GM19372 (cell line): ENCODE measurements at regions not wholly inside any gene's neighbourhood (a gene's known extent, or its start where the extent isn't known, plus 50 kb on each side); places are given as distances from the start of the nearest gene placed in this dataset.

Experiments
- ATAC-seq: cut with Tn5 transposase; IDR thresholded peaks from one replicate; pipeline ENCODE4 v1.9.1; 2021; ENCODE audit warnings: mild to moderate bottlenecking, low read depth, moderate library complexity; ENCODE audit not compliant: unreplicated experiment

DNA sequence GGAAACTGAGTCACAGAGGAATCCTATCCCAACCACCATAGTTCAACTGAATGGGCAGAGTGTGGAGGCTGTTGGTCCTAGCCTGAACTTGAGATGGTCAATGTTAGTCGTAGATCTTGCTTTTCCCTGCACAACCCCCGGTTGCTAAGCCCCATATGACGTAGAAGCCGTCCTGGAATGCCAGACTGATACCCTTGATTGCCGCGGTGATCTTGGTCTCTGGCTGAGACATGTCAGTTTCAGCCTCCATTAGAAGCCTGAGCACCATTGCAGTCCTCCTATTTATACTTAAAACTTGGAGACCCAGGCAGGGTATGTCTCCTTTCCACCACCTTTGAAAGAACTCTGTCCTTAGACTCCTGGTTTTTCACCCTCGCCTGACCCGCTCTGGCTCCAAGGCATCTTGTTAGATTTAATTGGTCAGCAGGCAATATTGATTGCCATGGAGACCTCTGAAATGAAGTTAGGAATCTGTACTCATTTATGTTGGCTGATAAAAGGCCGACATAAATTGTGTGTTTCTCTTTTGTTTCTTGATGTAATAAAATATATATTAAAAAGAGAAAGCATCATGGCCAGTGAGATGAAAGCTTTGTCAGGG, 53.4 kb downstream of the RPLP1 start:
- no peak for ATAC-seq

DNA sequence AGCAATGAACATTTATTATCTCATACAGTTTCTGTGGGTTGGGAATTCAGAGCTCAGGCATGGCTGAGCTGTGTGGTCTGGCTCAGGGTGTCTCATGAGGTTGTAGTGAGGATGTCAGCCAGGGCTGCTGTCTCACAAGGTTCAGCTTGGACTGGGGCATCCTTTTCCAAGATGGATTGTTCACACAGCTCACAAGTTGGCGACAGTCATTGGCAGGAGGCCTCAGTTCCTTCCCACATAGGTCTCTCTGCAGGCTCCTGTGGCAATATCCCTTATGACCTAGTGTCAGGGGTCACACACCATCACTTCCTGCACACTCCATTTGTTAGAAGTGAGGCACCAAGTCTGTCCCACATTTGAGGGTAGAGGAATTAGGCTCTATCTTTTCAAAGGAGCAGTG, 56.0 kb downstream of the RPLP1 start:
- ATAC-seq: no peak

DNA sequence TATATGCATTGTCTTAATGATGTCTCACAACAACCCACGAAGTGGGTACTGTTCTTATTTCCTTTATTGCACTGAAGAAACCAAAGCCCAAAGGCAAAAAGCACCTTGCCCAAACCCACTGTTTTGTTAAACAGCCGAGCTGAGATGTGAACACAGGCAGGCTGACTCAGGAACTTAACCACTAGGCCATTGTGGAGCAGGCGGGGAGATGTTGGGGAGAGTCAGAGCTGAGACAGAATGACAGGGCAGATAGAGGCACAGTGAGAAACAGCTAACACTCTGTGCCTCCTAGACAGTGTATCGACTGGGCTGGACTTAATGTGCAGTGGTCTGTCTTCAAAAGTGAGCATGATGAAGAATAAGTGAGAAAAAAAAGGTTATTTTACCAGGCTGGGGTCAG, 56.5 kb downstream of the RPLP1 start:
- no peak for ATAC-seq

DNA sequence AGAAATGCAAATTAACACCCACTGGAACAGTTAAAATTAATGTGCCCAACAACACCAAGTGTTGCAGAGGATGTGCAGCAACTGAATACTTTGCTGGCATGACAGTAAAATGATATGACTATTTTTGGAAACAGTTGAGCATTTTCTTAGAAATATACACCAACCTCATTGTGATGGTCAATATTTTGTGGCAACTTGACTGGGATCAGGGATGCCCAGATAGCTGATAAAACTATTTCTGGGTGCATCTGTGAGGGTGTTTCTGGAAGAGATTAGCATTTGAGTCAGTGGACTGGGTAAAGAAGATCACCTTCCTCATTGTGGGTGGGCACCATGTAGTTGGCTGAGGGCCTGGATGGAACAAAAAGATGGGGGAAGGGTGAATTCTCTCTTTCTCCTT, 57.9 kb downstream of the RPLP1 start:
- no peak for ATAC-seq

DNA sequence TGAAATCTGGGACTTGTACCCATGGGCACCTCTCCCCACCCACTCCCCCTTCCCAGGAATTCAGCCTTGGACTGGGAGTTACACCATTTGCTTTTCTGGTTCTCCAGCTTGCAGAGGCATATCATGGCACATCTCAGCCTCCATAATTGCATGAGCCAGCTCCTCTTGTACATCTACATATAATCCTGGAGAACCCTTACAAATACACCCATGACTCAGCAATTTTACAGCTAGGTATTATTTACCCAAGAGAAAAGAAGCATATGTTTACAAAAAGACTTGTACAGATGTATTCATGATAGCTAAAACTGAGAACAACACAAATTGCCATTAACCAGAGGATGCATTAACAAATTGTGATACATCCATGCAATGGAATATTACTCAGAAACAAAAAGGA, 58.4 kb downstream of the RPLP1 start:
- no peak for ATAC-seq

DNA sequence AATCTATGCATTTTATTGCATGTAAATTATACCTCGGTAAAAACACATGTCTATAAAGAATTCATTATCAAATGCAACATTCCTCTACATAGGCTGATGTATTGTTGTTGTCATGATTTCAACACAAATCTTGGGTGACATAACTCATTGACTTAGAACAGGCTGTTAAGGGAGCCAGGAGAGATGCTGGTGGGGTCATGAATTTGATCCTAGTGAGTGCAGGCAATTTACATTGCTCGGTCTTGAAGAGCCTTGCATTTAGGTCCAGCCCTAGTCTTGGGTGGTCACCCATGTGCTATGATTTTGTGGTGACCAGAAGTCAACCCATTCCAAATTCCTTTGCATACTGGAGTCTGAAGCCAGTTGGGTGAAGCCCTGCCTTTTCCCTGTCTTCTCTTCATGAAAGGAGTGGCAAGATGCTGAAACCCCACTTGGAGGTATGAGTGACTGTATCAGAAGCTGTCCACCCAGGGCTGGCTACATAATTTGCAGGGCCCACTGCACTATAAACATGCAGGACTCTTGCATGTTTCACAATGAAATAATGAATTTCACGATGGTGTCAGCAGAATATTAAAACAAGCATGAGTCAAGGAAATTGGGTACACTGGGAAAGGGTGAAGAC, 59.2 kb downstream of the RPLP1 start:
- no peak for ATAC-seq

DNA sequence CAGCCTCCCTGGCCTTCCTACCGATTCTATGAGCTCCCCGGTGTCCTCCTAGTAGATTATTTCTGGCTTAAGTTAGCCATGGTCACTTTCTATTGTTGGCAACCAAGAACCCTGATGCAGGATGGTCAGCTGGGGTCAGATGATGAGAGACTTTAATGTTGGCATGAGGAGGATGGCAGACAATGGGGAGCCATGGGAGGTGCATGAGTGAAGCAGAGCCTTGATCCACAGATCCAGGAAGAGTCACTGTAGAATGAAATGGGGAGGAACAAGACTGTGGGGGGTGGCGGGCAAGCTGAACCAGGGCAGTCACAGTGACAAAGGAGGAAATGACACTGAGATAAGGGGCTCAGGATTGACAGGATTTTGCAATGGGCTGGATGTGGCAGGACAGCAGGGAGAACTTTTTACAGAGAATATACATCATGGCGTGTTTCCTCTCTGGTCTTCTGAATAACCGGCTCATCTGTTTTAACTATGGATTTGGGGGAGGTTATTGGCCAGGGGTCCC, 60.9 kb downstream of the RPLP1 start:
- ATAC-seq: no peak

DNA sequence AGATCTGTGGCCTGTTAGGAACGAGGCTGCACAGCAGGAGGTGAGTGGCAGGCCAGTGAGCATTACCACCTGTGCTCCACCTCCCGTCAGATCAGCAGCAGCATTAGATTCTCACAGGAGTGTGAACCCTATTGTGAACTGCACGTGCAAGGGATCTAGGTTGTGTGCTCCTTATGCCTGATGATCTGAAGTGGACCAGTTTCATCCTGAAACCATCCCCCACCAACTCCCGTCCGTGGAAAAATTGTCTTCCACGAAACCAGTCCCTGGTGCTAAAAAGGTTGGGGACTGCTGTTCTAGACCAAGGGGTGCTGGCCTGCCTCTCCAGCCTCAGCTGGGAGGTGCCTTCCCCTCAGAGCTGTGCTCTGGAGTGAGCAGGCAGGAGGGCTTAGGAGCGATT, 61.4 kb downstream of the RPLP1 start:
- no peak for ATAC-seq

DNA sequence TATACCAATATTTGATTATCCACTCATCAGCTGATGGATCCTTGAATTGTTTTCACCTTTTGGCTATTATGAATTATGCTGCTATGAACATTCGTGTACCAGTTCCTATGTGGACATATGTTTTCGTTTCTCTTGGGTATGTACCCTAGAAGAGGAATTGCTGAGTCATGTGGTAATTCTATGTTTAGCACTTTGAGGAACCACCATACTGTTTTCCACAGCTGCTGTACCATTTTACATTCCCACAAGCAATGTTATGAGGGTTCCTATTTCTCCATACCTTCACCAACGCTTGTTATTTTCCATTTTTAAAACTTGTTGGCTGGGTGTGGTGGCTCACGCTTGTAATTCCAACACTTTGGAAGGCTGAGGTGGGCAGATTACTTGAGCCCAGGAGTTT, 62.9 kb downstream of the RPLP1 start:
- ATAC-seq: no peak

DNA sequence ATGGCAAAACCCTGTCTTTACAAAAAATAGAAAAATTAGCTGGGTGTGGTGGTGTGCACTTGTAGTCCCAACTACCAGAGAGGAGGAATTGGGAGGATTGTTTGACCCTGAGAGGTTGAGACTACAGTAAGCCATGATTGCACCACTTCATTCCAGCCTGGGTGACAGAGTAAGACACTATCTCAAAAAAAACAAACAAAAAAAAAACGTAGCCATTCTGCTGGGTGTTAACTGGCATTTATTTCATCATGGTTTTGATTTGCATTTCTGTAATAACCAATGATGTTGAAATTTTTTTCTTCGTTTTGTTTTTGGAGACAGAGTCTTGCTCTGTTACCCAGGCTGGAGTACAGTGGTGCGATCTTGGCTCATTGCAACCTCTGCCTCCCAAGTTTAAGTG, 63.3 kb downstream of the RPLP1 start:
- ATAC-seq: no peak

DNA sequence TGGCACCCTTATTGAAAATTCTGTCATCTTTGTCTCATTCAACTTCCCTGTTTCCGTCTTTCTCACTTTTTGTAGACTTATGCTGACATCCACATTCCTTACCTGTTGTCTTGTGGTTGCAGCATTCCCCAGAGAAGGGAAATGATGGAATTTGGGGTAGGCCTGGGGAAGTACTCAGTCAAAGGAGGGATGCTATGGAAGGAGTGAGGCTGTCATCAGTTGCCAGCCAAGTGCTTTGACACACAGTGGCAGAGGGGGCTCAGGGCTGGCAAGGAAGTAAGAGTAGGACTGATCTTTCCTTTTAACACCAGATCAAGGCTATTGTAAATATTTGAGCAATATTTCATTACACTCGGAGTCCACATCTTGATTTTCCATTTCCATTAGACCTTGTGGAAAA, 64.4 kb downstream of the RPLP1 start:
- no peak for ATAC-seq

DNA sequence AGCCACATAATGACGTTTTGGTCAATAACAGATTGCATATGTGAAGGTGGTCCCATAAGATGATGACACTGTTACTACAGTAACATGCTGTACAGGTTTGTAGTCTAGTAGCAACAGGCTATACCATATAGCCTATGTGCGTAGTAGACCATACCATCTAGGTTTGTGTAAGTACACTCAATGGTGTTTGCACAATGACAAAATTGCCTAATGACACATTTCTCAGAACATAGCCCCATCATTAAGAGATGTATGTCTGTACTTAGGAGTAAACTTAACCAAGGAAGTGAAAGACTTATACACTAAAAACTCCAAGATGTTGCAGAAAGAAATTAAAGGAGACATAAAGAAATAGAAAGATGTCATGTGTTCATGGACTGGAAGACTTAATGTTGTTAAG, 66.2 kb downstream of the RPLP1 start:
- no peak for ATAC-seq

DNA sequence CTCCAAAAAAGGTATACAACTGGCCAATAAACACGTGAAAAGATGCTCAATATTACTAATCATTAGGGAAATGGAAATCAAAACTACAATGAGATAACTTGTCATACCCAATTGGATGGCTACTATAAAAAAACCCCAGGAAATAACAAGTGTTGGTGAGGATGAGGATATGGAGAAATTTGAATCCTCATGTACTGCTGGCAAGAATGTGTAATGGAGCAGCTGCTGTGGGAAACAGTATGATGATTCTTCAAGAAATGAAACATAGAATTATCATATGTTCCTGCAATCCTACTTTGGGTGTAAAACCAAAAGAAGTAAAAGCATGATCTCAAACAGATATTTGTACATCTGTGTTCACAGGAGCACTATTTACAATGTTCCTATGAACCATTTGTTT, 67.4 kb downstream of the RPLP1 start:
- no peak for ATAC-seq

DNA sequence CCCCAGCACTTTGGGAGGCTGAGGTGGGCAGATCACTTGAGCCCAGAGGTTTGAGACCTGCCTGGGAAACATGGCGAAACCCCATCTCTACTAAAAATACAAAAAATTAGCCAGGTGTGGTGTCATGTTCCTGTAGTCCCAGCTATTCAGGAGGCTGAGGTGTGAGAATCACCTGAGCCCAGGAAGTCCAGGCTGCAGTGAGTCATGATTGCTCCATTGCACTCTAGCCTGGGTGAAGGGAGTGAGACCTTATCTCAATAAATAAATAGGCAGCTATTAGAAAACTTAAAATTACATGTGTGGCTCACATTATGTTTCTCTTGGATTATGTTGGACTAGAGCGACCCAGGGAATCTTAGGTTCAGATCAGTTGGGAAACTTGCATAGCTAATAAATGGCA, 69.7 kb downstream of the RPLP1 start:
- no peak for ATAC-seq

DNA sequence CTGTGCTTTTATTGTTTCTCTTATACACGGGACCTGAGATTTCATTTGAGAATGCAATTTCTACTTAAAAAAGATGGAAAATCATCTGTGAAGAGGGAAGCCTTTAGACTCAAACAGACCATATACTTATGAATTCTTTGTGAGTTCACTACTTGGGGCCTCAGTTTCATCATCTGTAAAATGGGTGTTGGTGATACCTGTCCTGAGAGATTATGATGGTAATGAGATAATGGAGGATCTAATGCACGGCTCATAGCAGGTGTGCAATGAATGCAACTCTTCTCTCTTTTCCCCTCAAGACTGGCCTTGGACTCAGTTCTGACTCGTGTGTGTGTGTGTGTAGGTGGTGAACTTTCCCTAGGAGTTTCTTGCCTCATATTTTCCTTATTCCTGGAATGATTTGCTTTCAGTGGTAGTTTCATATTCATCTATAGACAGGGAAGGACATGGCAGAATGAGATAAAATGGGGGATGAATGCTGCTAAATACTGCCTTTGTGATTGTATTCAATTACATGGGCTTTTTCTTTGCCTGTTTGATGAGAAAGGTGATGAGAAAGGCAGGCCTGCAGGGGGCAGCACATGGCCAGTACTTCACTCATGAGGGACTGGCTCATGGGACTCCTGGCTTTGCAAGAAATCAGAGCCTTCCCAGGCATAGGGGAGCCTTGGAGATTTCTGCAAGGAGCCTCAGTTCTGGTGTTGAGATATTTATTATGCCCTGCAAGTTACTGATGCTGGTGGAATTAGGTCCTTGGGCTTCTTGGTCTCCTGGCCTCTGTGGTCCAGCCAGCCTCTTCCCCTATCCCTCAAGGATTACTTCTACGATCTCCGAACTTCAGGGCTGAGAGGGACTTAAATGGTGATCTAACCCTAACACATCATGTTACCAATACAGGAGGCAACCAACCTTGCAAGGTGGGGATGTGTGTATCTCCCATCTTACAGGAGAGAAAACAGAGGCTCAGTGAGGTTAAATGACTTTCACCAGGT, 70.7 kb downstream of the RPLP1 start:
- ATAC-seq: no peak

DNA sequence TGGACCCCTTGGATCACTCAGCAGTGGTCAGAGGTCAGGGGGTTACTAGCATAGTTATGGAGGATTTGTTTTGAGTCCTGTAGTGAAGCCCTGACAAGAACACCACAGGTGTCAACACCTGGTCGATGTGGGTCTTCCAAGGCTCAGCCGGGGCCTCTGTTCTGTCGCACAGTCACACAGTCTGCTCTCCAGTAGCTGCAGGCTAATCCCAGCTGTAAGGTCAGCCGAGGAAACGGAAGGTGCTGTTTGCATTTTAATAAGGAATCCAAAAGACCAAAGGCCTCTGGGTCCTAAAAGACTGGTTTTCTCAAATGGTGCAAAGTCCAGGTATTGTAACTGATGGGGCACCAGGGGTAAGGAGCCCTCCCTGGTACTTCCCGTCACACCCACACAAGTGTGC, 71.7 kb downstream of the RPLP1 start:
- ATAC-seq: no peak

DNA sequence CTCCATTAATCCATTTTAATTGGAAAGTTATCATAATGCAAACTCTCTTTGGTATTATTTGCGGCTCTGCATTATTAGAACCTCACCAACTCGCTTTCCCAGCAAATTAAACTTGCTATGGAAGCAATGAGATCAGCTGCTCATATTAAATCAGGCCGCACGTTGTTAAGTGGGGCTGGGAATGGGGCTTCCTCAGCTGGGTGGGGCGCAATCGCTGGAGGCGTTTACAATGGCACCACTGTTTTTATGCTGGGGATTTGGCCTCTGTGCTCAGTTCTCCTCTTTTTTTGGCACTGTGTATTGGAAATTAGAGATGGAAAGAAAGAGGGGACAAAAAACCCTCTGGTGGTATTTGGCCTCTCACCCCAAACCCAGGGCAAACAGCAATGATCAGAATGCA, 72.2 kb downstream of the RPLP1 start:
- no peak for ATAC-seq

DNA sequence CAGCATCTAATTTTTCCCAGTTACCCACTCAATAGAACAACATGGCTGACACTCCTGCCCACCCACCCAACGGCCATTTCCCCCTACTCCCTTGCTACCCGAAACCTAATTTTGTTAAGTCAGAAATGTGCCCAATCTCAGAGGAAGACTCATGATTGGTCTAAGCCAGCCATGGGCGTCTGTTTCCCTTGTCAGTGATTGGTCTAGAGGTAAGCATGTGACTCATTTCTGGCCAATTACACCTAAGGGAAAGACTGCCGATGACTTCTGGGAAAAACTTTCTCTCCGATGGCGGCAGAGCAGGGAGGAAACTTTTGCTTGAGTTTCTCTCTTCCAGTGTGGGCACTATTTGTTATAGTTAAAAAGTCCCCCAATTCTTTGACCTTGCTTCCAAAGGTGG, 72.9 kb downstream of the RPLP1 start:
- ATAC-seq: no peak

DNA sequence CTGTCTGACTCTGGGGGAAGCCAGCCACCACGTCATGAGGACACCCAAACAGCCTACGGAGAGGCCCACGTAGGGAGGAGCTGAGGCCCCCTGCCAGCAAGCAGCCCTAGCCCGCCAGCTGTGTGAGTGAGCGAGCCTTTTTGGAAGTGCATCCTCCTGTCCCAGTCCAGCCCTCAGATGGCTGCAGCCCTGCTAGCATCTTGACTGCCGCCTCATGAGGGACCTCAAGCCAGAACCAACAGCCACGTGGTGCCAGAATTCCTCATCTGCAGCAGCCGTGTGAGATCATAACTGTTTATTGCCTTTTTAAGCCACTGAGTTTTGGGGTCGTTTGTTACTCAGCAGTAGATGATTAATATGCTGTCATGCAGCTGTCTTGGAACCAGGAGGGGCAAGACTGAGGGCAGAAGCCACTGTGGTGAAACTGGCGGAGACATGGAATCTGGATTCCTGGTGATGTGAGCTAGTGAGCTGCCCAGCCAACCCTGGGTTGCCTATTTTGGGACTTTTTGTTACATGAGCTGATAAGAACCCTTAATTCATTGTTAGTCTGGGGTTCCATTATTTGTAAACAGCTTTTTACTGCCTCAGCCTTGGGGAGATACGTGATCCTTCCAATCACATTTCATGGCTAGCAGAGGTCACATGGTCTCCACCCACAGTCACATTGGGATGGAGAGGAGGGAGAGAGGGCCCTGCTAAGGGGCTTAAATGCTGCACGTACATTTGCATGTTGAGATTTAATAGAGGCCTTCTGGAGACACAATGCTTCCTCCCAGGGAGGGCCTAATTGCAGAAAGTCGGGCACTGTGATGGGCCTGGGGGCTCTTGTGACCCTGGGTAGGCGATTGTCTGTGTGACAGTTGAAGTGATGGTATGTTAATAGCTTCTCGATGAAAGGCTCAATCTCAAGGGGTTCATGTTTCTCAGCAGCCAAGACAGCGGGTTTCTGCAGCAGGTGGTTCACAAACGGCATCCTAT, 73.8 kb downstream of the RPLP1 start:
- no peak for ATAC-seq

DNA sequence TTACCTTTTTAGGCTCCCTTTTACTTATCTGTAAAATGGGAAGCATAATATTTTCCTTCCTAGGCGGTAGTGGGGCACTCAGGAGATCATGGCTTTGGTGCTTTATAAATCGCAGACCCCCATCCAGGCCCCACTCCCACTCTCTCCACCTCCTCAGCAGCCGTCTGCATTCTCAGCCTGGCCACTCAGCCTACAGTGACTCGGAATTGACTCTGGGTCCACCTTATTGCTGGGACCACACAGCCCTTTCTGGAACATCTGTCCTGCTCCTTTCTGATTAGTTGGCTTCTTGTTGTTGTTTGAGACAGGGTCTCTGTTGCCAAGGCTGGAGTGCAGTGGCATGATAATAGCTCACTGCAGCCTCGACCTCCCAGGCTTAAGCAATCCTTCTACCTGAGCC, 76.5 kb downstream of the RPLP1 start:
- ATAC-seq: no peak
